Nephron (organoid): ENCODE measurements at regions not wholly inside any gene's neighbourhood (a gene's known extent, or its start where the extent isn't known, plus 50 kb on each side); places are given as distances from the start of the nearest gene placed in this dataset.

Experiments used
- H3K27ac Mint-ChIP-seq, 3 experiments: 2 replicates each; pipeline ENCODE4 v1.8.0; 2020; ENCODE audit warnings: mixed read lengths in 3 of 3, mild to moderate bottlenecking in 2 of 3, moderate library complexity in 1 of 3
- H3K27me3 Mint-ChIP-seq: 2 replicates; pipeline ENCODE4 v1.8.0; 2021; ENCODE audit warnings: low read depth, mild to moderate bottlenecking, moderate library complexity, mixed read lengths
- H3K36me3 Mint-ChIP-seq: 2 replicates; pipeline ENCODE4 v1.8.0; 2020; ENCODE audit warnings: low read depth, mixed read lengths
- H3K4me1 Mint-ChIP-seq: 2 replicates; pipeline ENCODE4 v1.8.0; 2020; ENCODE audit warnings: mixed read lengths
- H3K4me3 Mint-ChIP-seq, 3 experiments: 2 replicates each; pipeline ENCODE4 v1.8.0; 2020; ENCODE audit warnings: mild to moderate bottlenecking in 3 of 3, mixed read lengths in 3 of 3, moderate library complexity in 2 of 3
- H3K9me3 Mint-ChIP-seq: 2 replicates; pipeline ENCODE4 v1.8.0; 2020; ENCODE audit warnings: mixed read lengths
- CTCF ChIP-seq, 3 experiments: fragments of 200-600 bp; sonication (generic); IDR thresholded peaks; one replicate each; pipeline ENCODE4 v1.5.0; 2021; ENCODE audit warnings: antibody characterized with exemption in 3 of 3; ENCODE audit not compliant: unreplicated experiment in 3 of 3

GRCh38 chr7:26965724-26966123 lies 101.3 kb upstream of the SKAP2 start:
- Mint-ChIP-seq H3K9me3 (peaks cover 3% of the 10 kb centered on the region), H3K27ac (peak overlapping the region in 1 of 3 experiments; percentile 30)
- TF ChIP-seq CTCF (IDR thresholded peaks at IDR 0.05; ENCODE audit: unreplicated experiment in 3 of 3), result no peak

GRCh38 chr7:26964156-26964808 lies 99.9 kb upstream of the SKAP2 start:
- H3K4me1 Mint-ChIP-seq, result no peaks in the 10 kb centered on the region
- no peak overlapping the region for H3K4me3 Mint-ChIP-seq
- H3K27me3 Mint-ChIP-seq, result no peaks in the 10 kb centered on the region
- H3K36me3 Mint-ChIP-seq, result no peaks in the 10 kb centered on the region
- no peaks in the 10 kb centered on the region for H3K9me3 Mint-ChIP-seq
- no peak for TF ChIP-seq CTCF (IDR thresholded peaks at IDR 0.05; ENCODE audit: unreplicated experiment in 3 of 3)
- H3K27ac Mint-ChIP-seq, result no peak overlapping the region

More at GRCh38 chr7:26965724-26966123, 101.3 kb upstream of the SKAP2 start:
- Mint-ChIP-seq H3K4me3 (no peak overlapping the region), H3K36me3 (no peaks in the 10 kb centered on the region), H3K27me3 (no peaks in the 10 kb centered on the region), H3K4me1 (no peaks in the 10 kb centered on the region)

- H3K36me3 Mint-ChIP-seq, result no peaks in the 10 kb centered on the region
- no peak for TF ChIP-seq CTCF (IDR thresholded peaks at IDR 0.05; ENCODE audit: unreplicated experiment in 3 of 3)
- no peaks in the 10 kb centered on the region for H3K27me3 Mint-ChIP-seq
- no peak overlapping the region for H3K27ac Mint-ChIP-seq
- no peaks in the 10 kb centered on the region for H3K9me3 Mint-ChIP-seq
- no peaks in the 10 kb centered on the region for H3K4me1 Mint-ChIP-seq
- H3K4me3 Mint-ChIP-seq, result no peak overlapping the region
Observed at GRCh38 chr7:26959290-26959689, 94.9 kb upstream of the SKAP2 start.

GRCh38 chr7:26958834-26959233 lies 94.4 kb upstream of the SKAP2 start:
- H3K27ac Mint-ChIP-seq, result no peak overlapping the region
- no peaks in the 10 kb centered on the region for H3K4me1 Mint-ChIP-seq
- H3K27me3 Mint-ChIP-seq, result no peaks in the 10 kb centered on the region
- H3K4me3 Mint-ChIP-seq, result no peak overlapping the region
- no peaks in the 10 kb centered on the region for H3K36me3 Mint-ChIP-seq
- TF ChIP-seq CTCF (IDR thresholded peaks at IDR 0.05; ENCODE audit: unreplicated experiment in 3 of 3), result no peak
- no peaks in the 10 kb centered on the region for H3K9me3 Mint-ChIP-seq

GRCh38 chr7:26955516-26955915 lies 91.1 kb upstream of the SKAP2 start:
- Mint-ChIP-seq H3K36me3 (no peaks in the 10 kb centered on the region), H3K4me3 (no peak overlapping the region), H3K27ac (no peak overlapping the region), H3K9me3 (no peaks in the 10 kb centered on the region), H3K4me1 (no peaks in the 10 kb centered on the region), H3K27me3 (no peaks in the 10 kb centered on the region)
- no peak for TF ChIP-seq CTCF (IDR thresholded peaks at IDR 0.05; ENCODE audit: unreplicated experiment in 3 of 3)

GRCh38 chr7:26954951-26955350 lies 90.6 kb upstream of the SKAP2 start:
- Mint-ChIP-seq H3K27me3 (no peaks in the 10 kb centered on the region), H3K9me3 (no peaks in the 10 kb centered on the region), H3K27ac (no peak overlapping the region), H3K4me3 (no peak overlapping the region), H3K36me3 (no peaks in the 10 kb centered on the region), H3K4me1 (no peaks in the 10 kb centered on the region)
- TF ChIP-seq CTCF (IDR thresholded peaks at IDR 0.05; ENCODE audit: unreplicated experiment in 3 of 3), result no peak
